Panc1 (cell line): ENCODE measurements at regions not wholly inside any gene's neighbourhood (a gene's known extent, or its start where the extent isn't known, plus 50 kb on each side); places are given as distances from the start of the nearest gene placed in this dataset.

Source experiments
- CTCF ChIP-seq: fragments of 450-650 bp; IDR thresholded peaks from 2 replicates; pipeline ENCODE4 v1.5.1; 2017; ENCODE audit warnings: mild to moderate bottlenecking
- POLR2AphosphoS5 ChIP-seq: IDR thresholded peaks from 2 replicates; pipeline ENCODE4 v1.6.1; 2012; ENCODE audit warnings: mild to moderate bottlenecking, low read depth, low read length, moderate library complexity
- SIN3A ChIP-seq: IDR thresholded peaks from 2 replicates; pipeline ENCODE4 v1.6.1; 2012; ENCODE audit warnings: low read depth, mild to moderate bottlenecking, low read length, moderate library complexity, borderline replicate concordance; ENCODE audit not compliant: insufficient read depth

- TF ChIP-seq CTCF (no peak), POLR2AphosphoS5 (no peak), SIN3A (no peak)
Observed at GRCh38 chr10:33386926-33387325, 52.5 kb upstream of the NRP1 start.
